DND-41 (cell line): ENCODE measurements at regions not wholly inside any gene's neighbourhood (a gene's known extent, or its start where the extent isn't known, plus 50 kb on each side); places are given as distances from the start of the nearest gene placed in this dataset.

Source experiments
- CTCF ChIP-seq: IDR thresholded peaks from 2 replicates; pipeline ENCODE4 v1.5.1; 2012; ENCODE audit warnings: borderline replicate concordance, low read length, moderate library complexity, mild to moderate bottlenecking; ENCODE audit not compliant: poor library complexity, severe bottlenecking; ENCODE audit errors: extremely low read depth
- EZH2 ChIP-seq: IDR thresholded peaks from 3 replicates; pipeline ENCODE4 v1.6.1; 2012; ENCODE audit warnings: borderline replicate concordance, low read depth, mild to moderate bottlenecking, moderate library complexity, low read length, inconsistent platforms; ENCODE audit not compliant: severe bottlenecking

GRCh38 chr6:144359783-144360182 lies 74.6 kb downstream of the UTRN start:
- TF ChIP-seq CTCF: no peak
- TF ChIP-seq EZH2: no peak
